Endothelial cell of umbilical vein (primary cell): ENCODE measurements at regions not wholly inside any gene's neighbourhood (a gene's known extent, or its start where the extent isn't known, plus 50 kb on each side); places are given as distances from the start of the nearest gene placed in this dataset.

Source experiments
- BruUV-seq: library from RNA; stranded (reverse); fragments of 400-500 nt; replicated peaks from 2 replicates; lab custom pipeline; 2021; lab: Mats Ljungman, UMichigan
- CTCF ChIA-PET: fragments of 300-600, 350-600 bp; sonication (Branson Sonifier 250); formaldehyde crosslinking; loops from one replicate; lab custom pipeline; 2021; ENCODE audit warnings: antibody characterized with exemption, inconsistent platforms; lab: Charles Lee
- POLR2A ChIA-PET: fragments of 300-600, 350-600 bp; sonication (Branson Sonifier 250); formaldehyde crosslinking; loops from one replicate; lab custom pipeline; 2021; ENCODE audit warnings: antibody characterized with exemption, inconsistent platforms; lab: Charles Lee
- DNase-seq: peaks from one replicate; pipeline ENCODE4 v3.0.0-alpha.2; 2011; ENCODE audit warnings: low read depth, low spot score
- FAIRE-seq: peaks from 2 replicates; lab custom pipeline; 2011; peaks lifted over from hg19 to GRCh38; lab: Jason Lieb, UNC
- H2AFZ ChIP-seq: 2 replicates; pipeline ENCODE4 v1.6.0; 2012; ENCODE audit warnings: low read depth, low read length, control low read depth, inconsistent platforms
- H3K27ac ChIP-seq: 2 replicates; pipeline ENCODE4 v1.5.1; 2011; ENCODE audit warnings: low read depth, mild to moderate bottlenecking, control low read depth, low read length, moderate library complexity; ENCODE audit not compliant: insufficient read depth
- H3K27me3 ChIP-seq, 2 experiments: 2 replicates each; pipeline versions ENCODE4 v1.6.0 to v1.6.1; 2011; ENCODE audit warnings: low read length in 2 of 2, mixed read lengths in 1 of 2; ENCODE audit not compliant: control insufficient read depth in 2 of 2, insufficient read depth in 2 of 2
- H3K36me3 ChIP-seq, 2 experiments: 2 replicates in 1 of 2; 3 replicates in 1 of 2; pipeline ENCODE4 v1.5.1; 2011; ENCODE audit warnings: low read length in 2 of 2, mild to moderate bottlenecking in 1 of 2, moderate library complexity in 1 of 2; ENCODE audit not compliant: control insufficient read depth in 2 of 2, insufficient read depth in 2 of 2; ENCODE audit errors: extremely low read depth in 1 of 2
- H3K4me1 ChIP-seq: 3 replicates; pipeline ENCODE4 v1.5.1; 2011; ENCODE audit warnings: mild to moderate bottlenecking, low read length; ENCODE audit not compliant: control insufficient read depth, insufficient read depth; ENCODE audit errors: extremely low read depth
- H3K4me2 ChIP-seq: 2 replicates; pipeline ENCODE4 v1.6.1; 2011; ENCODE audit warnings: low read length, control low read depth, mixed read lengths; ENCODE audit not compliant: insufficient read depth
- H3K4me3 ChIP-seq, 3 experiments: fragments of 200-600 bp in 1 of 3; sonication (generic), shearing (Covaris generic) in 1 of 3; replicated peaks in 1 of 3; 2 replicates each; pipeline ENCODE4 v1.5.1; 2011 to 2016; ENCODE audit warnings: control low read depth in 3 of 3, low read length in 3 of 3, mild to moderate bottlenecking in 2 of 3, inconsistent platforms in 1 of 3, low read depth in 1 of 3, moderate library complexity in 1 of 3; ENCODE audit not compliant: insufficient read depth in 1 of 3
- H3K79me2 ChIP-seq: 2 replicates; pipeline ENCODE4 v1.6.0; 2012; ENCODE audit warnings: low read length, inconsistent platforms; ENCODE audit not compliant: control insufficient read depth, insufficient read depth
- H3K9ac ChIP-seq: replicated peaks from 2 replicates; pipeline ENCODE3; 2011; ENCODE audit warnings: low read length, control low read depth; ENCODE audit not compliant: insufficient read depth; ENCODE audit errors: extremely low read depth
- H3K9me1 ChIP-seq: replicated peaks from 3 replicates; pipeline ENCODE4 v1.6.0; 2011; ENCODE audit warnings: mild to moderate bottlenecking, low read length; ENCODE audit not compliant: control insufficient read depth, insufficient read depth; ENCODE audit errors: extremely low read depth
- H3K9me3 ChIP-seq: replicated peaks from 2 replicates; pipeline ENCODE4 v1.5.1; 2012; ENCODE audit warnings: low read length, inconsistent platforms; ENCODE audit not compliant: control insufficient read depth, insufficient read depth
- H4K20me1 ChIP-seq: replicated peaks from 2 replicates; pipeline ENCODE3; 2011; ENCODE audit warnings: mild to moderate bottlenecking, low read length; ENCODE audit not compliant: control insufficient read depth, insufficient read depth; ENCODE audit errors: extremely low read depth
- CTCF ChIP-seq, 2 donors: IDR thresholded peaks; 1 replicate in 1 of 2; 2 replicates in 1 of 2; pipeline ENCODE4 v1.5.1; 2011; ENCODE audit warnings: low read length in 2 of 2, mild to moderate bottlenecking in 2 of 2, moderate library complexity in 2 of 2, control low read depth in 1 of 2, inconsistent platforms in 1 of 2, low read depth in 1 of 2; ENCODE audit not compliant: insufficient read depth in 1 of 2; ENCODE audit errors: extremely low read depth in 1 of 2
- EZH2 ChIP-seq: IDR thresholded peaks from 2 replicates; pipeline ENCODE4 v1.6.1; 2012; ENCODE audit warnings: borderline replicate concordance, low read depth, mild to moderate bottlenecking, moderate library complexity, low read length, inconsistent platforms; ENCODE audit not compliant: severe bottlenecking
- FOS ChIP-seq: IDR thresholded peaks from 2 replicates; pipeline ENCODE4 v1.6.1; 2011; ENCODE audit warnings: mild to moderate bottlenecking, low read length, moderate library complexity, borderline replicate concordance; ENCODE audit not compliant: insufficient read depth
- GATA2 ChIP-seq: IDR thresholded peaks from 2 replicates; pipeline ENCODE4 v1.7.0; 2011; ENCODE audit warnings: low read depth, mild to moderate bottlenecking, moderate library complexity, mixed read lengths, low read length; ENCODE audit not compliant: insufficient read length, insufficient read depth
- JUN ChIP-seq: IDR thresholded peaks from 2 replicates; pipeline ENCODE4 v1.6.1; 2011; ENCODE audit warnings: borderline replicate concordance, low read depth; ENCODE audit not compliant: insufficient read length, insufficient read depth
- MAX ChIP-seq: IDR thresholded peaks from 2 replicates; pipeline ENCODE4 v1.6.1; 2011; ENCODE audit not compliant: insufficient read depth, insufficient read length
- MYC ChIP-seq: IDR thresholded peaks from one replicate; pipeline ENCODE4 v1.6.1; 2011; ENCODE audit warnings: mild to moderate bottlenecking, low read depth, low read length
- POLR2A ChIP-seq: IDR thresholded peaks from 2 replicates; pipeline ENCODE4 v1.6.1; 2012; ENCODE audit warnings: low read depth, mild to moderate bottlenecking, control low read depth, low read length
- POLR2AphosphoS5 ChIP-seq: IDR thresholded peaks from 2 replicates; pipeline ENCODE4 v1.6.1; 2012; ENCODE audit warnings: low read depth, mild to moderate bottlenecking, control low read depth, low read length, moderate library complexity; ENCODE audit not compliant: insufficient read depth
- dilution Hi-C: fragments of 300-500 bp; cut with MboI; formaldehyde crosslinking; loops from one replicate; pipeline ENCODE4 v1.15.0; 2019; ENCODE audit warnings: low sequenced_read_pairs; ENCODE audit not compliant: extremely low pct_ligation_motif_present
- intact Hi-C: fragments of 100-400 bp; cut with micrococcal nuclease; formaldehyde crosslinking; loops from one replicate; pipeline ENCODE4 v1.10.0; 2022

- no peaks in the 10 kb centered on the region for H3K79me2 ChIP-seq
- no peak overlapping the region for H3K27ac ChIP-seq
- H3K9ac ChIP-seq: no peak overlapping the region
- no peak overlapping the region for H3K4me3 ChIP-seq
- no peak for DNase-seq
- BruUV-seq: no TSS peak
- ChIA-PET POLR2A (no interaction called here), CTCF (no interaction called here)
- H3K9me3 ChIP-seq: no peaks in the 10 kb centered on the region
- no peaks in the 10 kb centered on the region for H3K9me1 ChIP-seq
- no peak for FAIRE-seq
- intact Hi-C loops: no loop called here
- no peak overlapping the region for H2AFZ ChIP-seq
- no peaks in the 10 kb centered on the region for H3K27me3 ChIP-seq
- no peaks in the 10 kb centered on the region for H4K20me1 ChIP-seq
- no peak for TF ChIP-seq FOS
- TF ChIP-seq POLR2A: no peak
- no peak for TF ChIP-seq EZH2
- TF ChIP-seq MYC: no peak
- no peak for TF ChIP-seq JUN
- TF ChIP-seq MAX: no peak
- dilution Hi-C loops: no loop called here
- no peaks in the 10 kb centered on the region for H3K36me3 ChIP-seq
- no peak overlapping the region for H3K4me2 ChIP-seq
- no peaks in the 10 kb centered on the region for H3K4me1 ChIP-seq
These were observed 317.7 kb downstream of the MAF start for GRCh38 chr16:79282806-79283205.

- intact Hi-C loops (no loop called here), dilution Hi-C loops (no loop called here)
- no peak overlapping the region for H3K4me3 ChIP-seq
- ChIA-PET POLR2A (no interaction called here), CTCF (no interaction called here)
- no peak for FAIRE-seq
- no peak overlapping the region for H3K9ac ChIP-seq
- no peak for TF ChIP-seq JUN
- no peak for TF ChIP-seq EZH2
- TF ChIP-seq CTCF (IDR thresholded peaks at IDR 0.05; ENCODE audit: extremely low read depth in 1 of 2, insufficient read depth in 1 of 2, low read depth in 1 of 2, low read length in 2 of 2): no peak
- TF ChIP-seq GATA2: no peak
- TF ChIP-seq POLR2AphosphoS5: no peak
- TF ChIP-seq POLR2A: no peak
- no peak for TF ChIP-seq FOS
- TF ChIP-seq MYC: no peak
- no peak for TF ChIP-seq MAX
- no peak for DNase-seq
- no peak overlapping the region for H3K27ac ChIP-seq
- H3K4me2 ChIP-seq: no peak overlapping the region
- no TSS peak for BruUV-seq
- H3K9me3 ChIP-seq: peaks cover 2% of the 10 kb centered on the region
- no peaks in the 10 kb centered on the region for H4K20me1 ChIP-seq
- H3K27me3 ChIP-seq: no peaks in the 10 kb centered on the region
- H3K36me3 ChIP-seq: no peaks in the 10 kb centered on the region
- no peaks in the 10 kb centered on the region for H3K4me1 ChIP-seq
- no peaks in the 10 kb centered on the region for H3K79me2 ChIP-seq
- H2AFZ ChIP-seq: no peak overlapping the region
- no peaks in the 10 kb centered on the region for H3K9me1 ChIP-seq
These were observed 322.0 kb downstream of the MAF start for GRCh38 chr16:79278506-79278905.
